Sigmoid colon (tissue), 4 donors: ENCODE measurements at regions not wholly inside any gene's neighbourhood (a gene's known extent, or its start where the extent isn't known, plus 50 kb on each side); places are given as distances from the start of the nearest gene placed in this dataset.

ENCODE experiments used
- EP300 ChIP-seq, 4 donors: sonication (generic); formaldehyde crosslinking; IDR thresholded peaks; one replicate each; pipeline ENCODE4 v1.6.1; 2017; ENCODE audit warnings: antibody characterized with exemption in 4 of 4
- POLR2A ChIP-seq, 2 donors: fragments of 450-650 bp; IDR thresholded peaks; one replicate each; pipeline ENCODE4 v1.6.1; 2016; ENCODE audit warnings: antibody characterized with exemption in 2 of 2, mild to moderate bottlenecking in 2 of 2, moderate library complexity in 2 of 2
- POLR2AphosphoS5 ChIP-seq, 4 donors: sonication (generic); formaldehyde crosslinking; IDR thresholded peaks; one replicate each; pipeline ENCODE4 v1.6.1; 2017; ENCODE audit warnings: antibody characterized with exemption in 4 of 4
- TF ChIP-seq, protein P1 (sequence below), 4 experiments: fragments of 450-650 bp in 3 of 4; fragments of 200-600 bp in 1 of 4; IDR thresholded peaks; one replicate each; pipeline ENCODE4 v1.5.1; 2016 to 2019; ENCODE audit warnings: antibody characterized with exemption in 4 of 4, mild to moderate bottlenecking in 3 of 4, moderate library complexity in 2 of 4

- TF ChIP-seq, protein P1, sequence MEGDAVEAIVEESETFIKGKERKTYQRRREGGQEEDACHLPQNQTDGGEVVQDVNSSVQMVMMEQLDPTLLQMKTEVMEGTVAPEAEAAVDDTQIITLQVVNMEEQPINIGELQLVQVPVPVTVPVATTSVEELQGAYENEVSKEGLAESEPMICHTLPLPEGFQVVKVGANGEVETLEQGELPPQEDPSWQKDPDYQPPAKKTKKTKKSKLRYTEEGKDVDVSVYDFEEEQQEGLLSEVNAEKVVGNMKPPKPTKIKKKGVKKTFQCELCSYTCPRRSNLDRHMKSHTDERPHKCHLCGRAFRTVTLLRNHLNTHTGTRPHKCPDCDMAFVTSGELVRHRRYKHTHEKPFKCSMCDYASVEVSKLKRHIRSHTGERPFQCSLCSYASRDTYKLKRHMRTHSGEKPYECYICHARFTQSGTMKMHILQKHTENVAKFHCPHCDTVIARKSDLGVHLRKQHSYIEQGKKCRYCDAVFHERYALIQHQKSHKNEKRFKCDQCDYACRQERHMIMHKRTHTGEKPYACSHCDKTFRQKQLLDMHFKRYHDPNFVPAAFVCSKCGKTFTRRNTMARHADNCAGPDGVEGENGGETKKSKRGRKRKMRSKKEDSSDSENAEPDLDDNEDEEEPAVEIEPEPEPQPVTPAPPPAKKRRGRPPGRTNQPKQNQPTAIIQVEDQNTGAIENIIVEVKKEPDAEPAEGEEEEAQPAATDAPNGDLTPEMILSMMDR (IDR thresholded peaks at IDR 0.05), result no peak
- TF ChIP-seq POLR2A (IDR thresholded peaks at IDR 0.05), result no peak
- no peak for TF ChIP-seq POLR2AphosphoS5 (IDR thresholded peaks at IDR 0.05)
- TF ChIP-seq EP300 (IDR thresholded peaks at IDR 0.05), result no peak
These were observed 66.9 kb upstream of the PDE1C start for GRCh38 chr7:32137059-32137458.
